ENCODE measurements at regions not wholly inside any gene's neighbourhood (a gene's known extent, or its start where the extent isn't known, plus 50 kb on each side); places are given as distances from the start of the nearest gene placed in this dataset.

DNA sequence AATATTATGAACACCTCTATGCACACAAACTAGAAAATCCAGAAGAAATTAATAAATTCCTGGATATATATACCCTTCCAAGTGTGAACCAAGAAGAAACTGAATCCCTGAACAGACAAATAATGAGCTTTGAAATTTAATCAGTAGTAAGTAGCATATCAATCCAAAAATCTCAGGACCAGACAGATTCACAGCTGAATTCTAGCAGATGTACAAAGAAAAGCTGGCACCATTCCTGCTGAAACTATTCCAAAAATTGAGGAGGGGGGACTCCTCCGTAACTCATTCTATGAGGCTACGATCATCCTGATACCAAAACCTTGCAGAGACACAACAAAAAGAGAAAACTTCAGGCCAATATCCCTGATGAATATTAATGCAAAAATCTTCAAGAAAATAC lies 67.0 kb upstream of the PDE7B start:
- no peak overlapping the region for H4K8ac ChIP-seq (ENCODE audit: extremely low read depth, insufficient read depth, low read length)
- TF ChIP-seq SIX5 (IDR thresholded peaks at IDR 0.05; ENCODE audit: low read depth, low read length) (no peak), SRF (IDR thresholded peaks at IDR 0.05; ENCODE audit: low read depth, low read length) (no peak), CBX5 (IDR thresholded peaks at IDR 0.05; ENCODE audit: low read depth, low read length) (no peak), CTBP2 (IDR thresholded peaks at IDR 0.05; ENCODE audit: borderline replicate concordance, insufficient read depth, insufficient read length, low read length) (no peak), SP4 (IDR thresholded peaks at IDR 0.05; ENCODE audit: low read length) (no peak), SIN3A (conservative IDR thresholded peaks at IDR 0.05 in 1 of 2, IDR thresholded peaks at IDR 0.05 in 1 of 2; ENCODE audit: low read depth in 1 of 2, low read length in 2 of 2) (no peak), SP1 (IDR thresholded peaks at IDR 0.05; ENCODE audit: low read depth, low read length) (no peak), POLR2A (IDR thresholded peaks at IDR 0.05; ENCODE audit: control extremely low read depth in 1 of 2, low read depth in 2 of 2, low read length in 2 of 2) (no peak), SUZ12 (IDR thresholded peaks at IDR 0.05; ENCODE audit: low read length) (no peak)
- TF ChIP-seq, protein P1, sequence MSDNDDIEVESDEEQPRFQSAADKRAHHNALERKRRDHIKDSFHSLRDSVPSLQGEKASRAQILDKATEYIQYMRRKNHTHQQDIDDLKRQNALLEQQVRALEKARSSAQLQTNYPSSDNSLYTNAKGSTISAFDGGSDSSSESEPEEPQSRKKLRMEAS (IDR thresholded peaks at IDR 0.05): no peak
- H3K14ac ChIP-seq (ENCODE audit: insufficient read length): no peak overlapping the region
- no peak overlapping the region for H3K27ac ChIP-seq (ENCODE audit: low read depth, low read length)
- CTCF ChIA-PET (ENCODE audit: partially characterized antibody): interaction anchor here (0.5 to 0.9 kb wide), 2 partner anchors 25 to 83 kb away, joined by 3 read pairs; no protein-coding TSS in a partner anchor
- no peaks in the 10 kb centered on the region for H3K79me1 ChIP-seq (ENCODE audit: low read depth, low read length)
- 95% methylated on average over 2 of the region's 2 CpGs; no CpG with 5 or more reads in 1 of the 2 experiments for WGBS, 2 experiments (ENCODE audit: extremely low coverage in 1 of 2, insufficient coverage in 1 of 2, insufficient read length in 1 of 2, insufficient replicate concordance in 2 of 2, low coverage in 1 of 2, low lambda C conversion rate in 2 of 2, missing lambda C conversion rate in 1 of 2)
- no peak overlapping the region for H3K23ac ChIP-seq (ENCODE audit: insufficient read length)
- H3K9me3 ChIP-seq (ENCODE audit: insufficient read depth in 2 of 2, low read depth in 1 of 2, low read length in 1 of 2): no peaks in the 10 kb centered on the region
- no peak overlapping the region for H2BK12ac ChIP-seq (ENCODE audit: low read depth, low read length)
- H4K91ac ChIP-seq (replicated peaks; ENCODE audit: insufficient read length, low read length): no peak overlapping the region
- H3K18ac ChIP-seq (ENCODE audit: extremely low read depth, low read length): no peak overlapping the region
- H2BK5ac ChIP-seq (ENCODE audit: low read depth, low read length): no peak overlapping the region
- no peaks in the 10 kb centered on the region for H4K20me1 ChIP-seq (replicated peaks in 1 of 2; ENCODE audit: control insufficient read depth in 1 of 2, insufficient read depth in 2 of 2, low read length in 2 of 2)
- no peak overlapping the region for H2AK5ac ChIP-seq (ENCODE audit: low read depth, low read length)
- no peaks in the 10 kb centered on the region for H3K23me2 ChIP-seq (ENCODE audit: low read depth, low read length)
- H3K4me2 ChIP-seq (ENCODE audit: insufficient read depth in 1 of 2, low read depth in 2 of 2, low read length in 2 of 2): no peak overlapping the region
- no peak overlapping the region for H3K4me3 ChIP-seq (ENCODE audit: extremely low read depth in 1 of 4, insufficient read depth in 2 of 4, low read depth in 3 of 4, low read length in 4 of 4)
- DNase-seq (ENCODE audit: low read depth in 1 of 2, low spot score in 2 of 2) (no peak), FAIRE-seq (no peak)
- no peak overlapping the region for H3K9ac ChIP-seq (replicated peaks in 1 of 4; ENCODE audit: extremely low read depth in 1 of 4, low read depth in 3 of 4, low read length in 3 of 4)
- no peaks in the 10 kb centered on the region for H3K27me3 ChIP-seq (replicated peaks in 1 of 4; ENCODE audit: control insufficient read depth in 3 of 4, extremely low read depth in 1 of 4, insufficient read depth in 3 of 4, low read length in 3 of 4)
- no peak overlapping the region for H4K5ac ChIP-seq (ENCODE audit: insufficient read length, low read depth, low read length)
- H3K56ac ChIP-seq (replicated peaks; ENCODE audit: insufficient read length, low read depth, low read length): no peak overlapping the region
- no peak overlapping the region for H3K4ac ChIP-seq (replicated peaks; ENCODE audit: insufficient read length, low read depth, low read length)
- H2BK15ac ChIP-seq (ENCODE audit: low read length): no peak overlapping the region
- POLR2A ChIA-PET (ENCODE audit: partially characterized antibody): no interaction called here
- no peaks in the 10 kb centered on the region for H3K4me1 ChIP-seq (replicated peaks in 1 of 4; ENCODE audit: control insufficient read depth in 3 of 4, insufficient read depth in 4 of 4, low read length in 3 of 4)
- H2BK20ac ChIP-seq (ENCODE audit: low read length): no peak overlapping the region
- no peak overlapping the region for H2BK120ac ChIP-seq (replicated peaks; ENCODE audit: low read depth, low read length)
- no peaks in the 10 kb centered on the region for H3K79me2 ChIP-seq (ENCODE audit: control insufficient read depth in 1 of 2, insufficient read depth in 2 of 2, low read length in 2 of 2)
- no peak overlapping the region for H2AFZ ChIP-seq (ENCODE audit: low read length)
- H3K36me3 ChIP-seq (ENCODE audit: control insufficient read depth in 2 of 4, insufficient read depth in 4 of 4, low read length in 3 of 4): no peaks in the 10 kb centered on the region
